ENCODE measurements at regions not wholly inside any gene's neighbourhood (a gene's known extent, or its start where the extent isn't known, plus 50 kb on each side); places are given as distances from the start of the nearest gene placed in this dataset.

- DNase-seq (ENCODE audit: low spot score) = no peak
Measured at GRCh38 chr5:20469792-20470191, 481.8 kb upstream of the CDH18 start.

- DNase-seq (ENCODE audit: low spot score) = peak; percentile 6
Measured at GRCh38 chr5:20469390-20469789, 481.4 kb upstream of the CDH18 start.

GRCh38 chr5:20466512-20466911, 478.5 kb upstream of the CDH18 start:
- DNase-seq (ENCODE audit: low spot score) = no peak

DNA sequence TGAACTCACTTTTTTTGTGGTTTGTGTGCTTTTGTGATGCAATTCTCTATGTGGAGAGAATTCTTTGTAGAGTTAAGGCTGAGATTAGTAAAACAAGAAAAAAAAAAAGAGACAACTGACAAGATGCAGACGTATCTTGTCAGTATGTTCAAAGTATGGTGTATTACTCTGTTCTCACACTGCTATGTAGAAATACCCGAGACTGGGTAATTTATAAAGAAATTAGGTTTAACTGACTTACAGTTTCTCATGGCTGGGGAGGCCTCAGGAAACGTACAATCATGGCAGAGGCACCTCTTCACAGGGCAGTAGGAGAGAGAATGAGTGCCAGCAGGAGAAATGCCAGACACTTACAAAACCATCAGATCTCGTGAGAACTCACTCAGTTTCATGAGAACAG, 475.2 kb upstream of the CDH18 start:
- peak; percentile 60 for DNase-seq (ENCODE audit: low spot score)

GRCh38 chr5:20446121-20446520, 458.1 kb upstream of the CDH18 start:
- no peak for DNase-seq (ENCODE audit: low spot score)

GRCh38 chr5:20445326-20445860, 457.4 kb upstream of the CDH18 start:
- peak; percentile 57 for DNase-seq (ENCODE audit: low spot score)

DNA sequence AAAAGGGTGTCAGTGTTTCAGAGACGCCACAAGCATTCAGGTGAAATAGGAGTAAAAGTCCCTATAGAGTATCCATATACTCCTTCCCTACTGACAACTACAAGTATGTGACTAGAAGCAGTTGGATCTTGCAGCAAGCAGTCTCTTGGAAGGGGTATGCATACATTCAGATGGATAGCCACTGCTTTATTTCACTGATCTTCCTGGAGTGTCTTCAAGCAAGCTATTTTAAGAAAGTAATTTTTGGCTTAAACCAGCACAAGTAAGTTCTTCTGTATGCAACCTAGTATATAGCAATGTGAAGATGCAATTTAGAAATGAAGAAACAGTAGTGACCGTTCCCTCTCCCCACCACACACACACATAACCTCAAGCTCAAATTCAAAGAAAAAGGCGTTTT, 446.8 kb upstream of the CDH18 start:
- DNase-seq (ENCODE audit: low spot score) = peak; percentile 67

DNA sequence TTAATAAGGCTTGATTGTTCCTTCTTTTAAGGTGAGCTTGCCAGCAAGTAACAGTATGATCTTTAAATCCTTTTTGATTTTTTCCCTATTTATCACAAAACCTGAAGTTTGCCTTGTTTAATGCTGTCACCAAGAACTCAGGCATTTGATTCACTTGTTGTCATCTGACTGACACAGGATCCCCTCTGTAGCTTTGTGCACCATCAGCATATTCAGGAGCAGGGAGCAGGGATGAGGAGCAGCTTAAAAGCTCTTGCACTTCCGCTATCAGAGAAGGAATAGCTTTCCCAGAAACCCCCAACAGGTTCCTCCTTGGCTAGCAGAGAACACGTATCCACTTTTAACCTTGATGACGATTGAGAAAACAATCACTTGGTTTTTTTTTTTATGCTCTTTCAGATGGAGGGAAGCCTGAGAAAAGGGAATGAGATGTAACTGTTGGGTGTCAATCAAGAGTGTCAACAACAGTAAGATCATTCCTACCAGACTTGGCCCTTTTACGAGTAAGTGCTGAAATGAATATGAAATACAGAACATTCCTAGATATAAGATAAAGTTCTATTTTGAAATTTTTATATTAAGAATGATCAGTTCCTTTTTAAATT, 433.1 kb upstream of the CDH18 start:
- DNase-seq (ENCODE audit: low spot score) = no peak
